ENCODE measurements at regions not wholly inside any gene's neighbourhood (a gene's known extent, or its start where the extent isn't known, plus 50 kb on each side); places are given as distances from the start of the nearest gene placed in this dataset.

DNA sequence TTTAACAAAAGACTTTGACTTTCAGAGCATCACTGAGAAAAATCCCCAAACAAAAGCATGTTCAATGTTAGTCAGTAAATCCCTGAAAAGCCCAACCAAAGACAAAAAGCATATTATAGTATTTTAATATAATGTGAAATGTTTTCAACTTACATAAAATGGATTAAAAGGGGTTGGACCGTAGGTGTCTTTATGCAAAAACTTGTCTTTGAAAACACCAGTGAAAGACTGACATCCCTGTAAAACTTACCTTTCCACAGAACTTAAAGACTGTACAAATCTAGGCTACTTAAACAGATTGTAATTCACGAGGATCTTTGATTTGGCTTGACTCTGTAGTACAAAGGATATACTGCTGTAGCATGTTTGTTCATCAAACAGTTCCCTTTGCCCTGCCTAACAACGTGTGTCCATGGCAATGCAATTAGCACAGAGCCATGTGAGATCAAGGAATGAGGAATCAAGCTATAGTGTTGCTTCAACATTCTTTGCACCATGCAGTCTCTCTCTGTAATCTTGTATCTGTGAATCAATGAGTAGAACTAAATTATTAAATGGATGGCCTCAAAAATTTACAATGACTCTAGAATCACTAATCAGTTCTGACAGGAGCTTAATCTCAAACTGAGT, 138.5 kb upstream of the SYT1 start:
- FAIRE-seq: no peak
- peak overlapping the region; percentile 34 for H2AFZ ChIP-seq (ENCODE audit: low read depth, low read length)

More for the DNA sequence above, 138.5 kb upstream of the SYT1 start:
- POLR2A ChIA-PET: no interaction called here
- no peaks in the 10 kb centered on the region for H3K27me3 ChIP-seq (ENCODE audit: control insufficient read depth in 2 of 2, insufficient read depth in 2 of 2, low read length in 2 of 2)
- TF ChIP-seq CTCF (IDR thresholded peaks at IDR 0.05; ENCODE audit: extremely low read depth in 1 of 2, insufficient read depth in 1 of 2, low read depth in 1 of 2, low read length in 2 of 2) (no peak), GATA2 (IDR thresholded peaks at IDR 0.05; ENCODE audit: insufficient read depth, insufficient read length, low read depth, low read length) (no peak), POLR2A (IDR thresholded peaks at IDR 0.05; ENCODE audit: low read depth, low read length) (no peak), JUN (IDR thresholded peaks at IDR 0.05; ENCODE audit: borderline replicate concordance, insufficient read depth, insufficient read length, low read depth) (no peak), FOS (IDR thresholded peaks at IDR 0.05; ENCODE audit: borderline replicate concordance, insufficient read depth, low read length) (no peak)
- H3K4me3 ChIP-seq (replicated peaks in 1 of 3; ENCODE audit: insufficient read depth in 1 of 3, low read depth in 1 of 3, low read length in 3 of 3): no peak overlapping the region
- dilution Hi-C loops (cut with MboI; ENCODE audit: extremely low pct_ligation_motif_present, low sequenced_read_pairs): no loop called here
- no peaks in the 10 kb centered on the region for H3K36me3 ChIP-seq (ENCODE audit: control insufficient read depth in 2 of 2, extremely low read depth in 1 of 2, insufficient read depth in 2 of 2, low read length in 2 of 2)
- CTCF ChIA-PET: no interaction called here
- no TSS peak for BruUV-seq (replicated peaks)
- intact Hi-C loops (cut with micrococcal nuclease): no loop called here
- no peaks in the 10 kb centered on the region for H3K9me1 ChIP-seq (replicated peaks; ENCODE audit: control insufficient read depth, extremely low read depth, insufficient read depth, low read length)
- no peaks in the 10 kb centered on the region for H4K20me1 ChIP-seq (replicated peaks; ENCODE audit: control insufficient read depth, extremely low read depth, insufficient read depth, low read length)
- H3K27ac ChIP-seq (ENCODE audit: insufficient read depth, low read depth, low read length): no peak overlapping the region
- H3K9me3 ChIP-seq (replicated peaks; ENCODE audit: control insufficient read depth, insufficient read depth, low read length): no peaks in the 10 kb centered on the region
- no peaks in the 10 kb centered on the region for H3K79me2 ChIP-seq (ENCODE audit: control insufficient read depth, insufficient read depth, low read length)
- DNase-seq (ENCODE audit: low read depth, low spot score): no peak
- H3K4me2 ChIP-seq (ENCODE audit: insufficient read depth, low read length): no peak overlapping the region
- H3K9ac ChIP-seq (replicated peaks; ENCODE audit: extremely low read depth, insufficient read depth, low read length): no peak overlapping the region
- H3K4me1 ChIP-seq (ENCODE audit: control insufficient read depth, extremely low read depth, insufficient read depth, low read length): peaks cover 8% of the 10 kb centered on the region
